GM19372 (cell line): ENCODE measurements at regions not wholly inside any gene's neighbourhood (a gene's known extent, or its start where the extent isn't known, plus 50 kb on each side); places are given as distances from the start of the nearest gene placed in this dataset.
"Not testable (repeated sequence)": the region's sequence is repeated elsewhere in the genome, so short reads cannot be mapped to it uniquely, and the experiment has no call there.

Experiments
- ATAC-seq: cut with Tn5 transposase; IDR thresholded peaks from one replicate; pipeline ENCODE4 v1.9.1; 2021; ENCODE audit warnings: mild to moderate bottlenecking, low read depth, moderate library complexity; ENCODE audit not compliant: unreplicated experiment

DNA sequence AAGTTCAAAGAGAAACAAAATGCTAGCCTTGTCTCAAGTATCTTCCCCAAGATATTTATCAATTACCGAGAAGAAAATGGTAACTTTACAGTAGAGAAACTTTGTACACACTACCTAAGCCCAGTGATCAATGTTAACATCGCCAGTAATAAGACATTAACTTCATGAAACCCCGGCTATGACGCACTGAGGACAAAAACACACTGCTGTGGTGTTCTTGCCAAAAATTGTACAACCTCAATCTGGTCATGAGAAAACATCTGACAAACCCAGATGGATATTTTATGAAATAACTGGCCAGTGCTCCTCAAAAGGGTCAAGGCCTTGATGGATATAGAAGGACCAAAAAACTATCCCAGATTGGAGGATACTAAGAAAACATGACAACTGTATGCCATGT is 85.5 kb upstream of the DTNBP1 start:
- ATAC-seq = no peak

DNA sequence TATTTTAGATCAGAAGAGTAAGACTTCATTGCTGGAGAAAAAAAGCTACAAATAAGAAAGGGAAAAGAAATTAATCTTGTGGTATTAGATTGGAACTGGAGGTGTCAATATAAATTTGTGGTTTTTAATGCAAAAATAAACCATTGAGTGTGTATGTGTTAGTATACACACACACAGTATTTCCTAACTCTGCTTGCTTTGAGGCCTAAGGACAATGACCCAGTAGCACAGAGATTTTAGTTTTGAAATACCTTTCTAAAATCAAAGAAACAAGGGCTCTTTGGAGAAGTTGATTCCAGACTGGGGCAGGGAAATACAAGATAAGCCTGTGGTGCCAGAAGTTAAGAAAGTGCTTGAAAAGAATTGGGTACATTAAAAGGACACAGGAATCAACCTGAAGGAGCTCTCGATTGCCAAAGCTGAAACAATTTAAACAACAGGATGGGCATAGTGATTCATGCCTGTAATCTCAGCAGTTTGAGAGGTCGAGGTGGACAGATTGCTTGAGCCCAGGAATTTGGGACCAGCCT is 84.6 kb upstream of the DTNBP1 start:
- no peak for ATAC-seq

GRCh38 chr6:15745781-15746180 is 83.0 kb upstream of the DTNBP1 start:
- ATAC-seq = no peak

- no peak for ATAC-seq
These were observed 82.1 kb upstream of the DTNBP1 start for GRCh38 chr6:15744818-15745402.

DNA sequence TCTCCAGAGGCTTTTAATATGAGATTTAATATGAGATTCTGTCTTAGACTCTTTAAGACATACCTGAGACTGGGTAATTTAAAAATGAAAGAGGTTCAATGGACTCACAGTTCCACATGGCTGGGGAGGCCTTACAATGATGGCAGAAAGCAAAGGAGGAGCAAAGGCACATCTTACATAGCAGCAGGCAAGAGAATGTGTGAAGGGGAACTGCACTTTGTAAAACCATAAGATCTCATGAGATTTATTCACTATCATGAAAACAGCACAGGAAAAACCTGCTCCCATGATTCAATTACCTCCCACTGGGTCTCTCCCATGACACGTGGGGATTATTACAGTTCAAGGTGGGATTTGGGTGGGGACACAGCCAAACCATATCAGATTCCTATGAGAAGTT is 79.2 kb upstream of the DTNBP1 start:
- ATAC-seq = not testable (repeated sequence)

- no peak for ATAC-seq
These were observed 78.6 kb upstream of the DTNBP1 start for GRCh38 chr6:15741405-15741804.

- ATAC-seq = no peak
These were observed 77.0 kb upstream of the DTNBP1 start for GRCh38 chr6:15739867-15740266.

DNA sequence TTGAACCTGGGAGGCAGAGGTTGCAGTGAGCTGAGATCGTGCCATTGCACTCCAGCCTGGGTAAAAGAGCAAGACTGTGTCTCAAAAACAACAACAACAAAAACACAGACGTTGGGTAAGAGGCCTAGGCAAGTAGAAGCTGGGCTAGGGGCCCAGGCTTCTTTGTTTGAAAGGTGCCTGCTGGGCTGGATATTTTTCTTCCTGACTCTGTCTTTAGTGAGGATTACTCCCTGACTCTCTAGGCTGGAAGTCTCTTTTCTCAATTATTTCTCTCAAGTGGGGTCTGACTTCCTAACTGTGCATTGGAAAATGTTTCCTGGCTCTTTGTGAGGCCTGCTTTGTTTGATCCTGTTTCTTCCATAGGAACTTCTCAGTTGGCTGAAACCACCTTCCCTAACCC is 76.5 kb upstream of the DTNBP1 start:
- no peak for ATAC-seq

GRCh38 chr6:15738195-15738594 is 75.4 kb upstream of the DTNBP1 start:
- not testable (repeated sequence) for ATAC-seq

DNA sequence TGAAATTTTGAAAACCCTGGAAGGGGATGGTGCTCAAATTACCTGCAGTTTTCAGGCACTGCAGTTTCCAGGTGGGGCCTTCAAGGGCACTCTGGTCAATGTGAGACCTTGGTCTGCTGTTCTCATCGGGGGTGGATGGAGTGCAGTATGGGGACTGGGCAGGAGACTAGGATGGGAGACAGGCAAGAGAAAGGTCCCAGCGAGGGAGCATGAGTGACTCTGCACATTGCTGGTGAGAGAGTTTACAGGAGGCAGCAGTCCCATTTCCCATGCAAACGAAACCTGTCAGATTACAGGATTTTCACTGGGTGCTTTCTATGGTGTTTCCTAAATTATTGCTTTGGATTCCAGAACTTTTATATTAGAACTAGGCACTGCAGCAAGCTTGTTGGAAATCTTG is 73.5 kb upstream of the DTNBP1 start:
- no peak for ATAC-seq

DNA sequence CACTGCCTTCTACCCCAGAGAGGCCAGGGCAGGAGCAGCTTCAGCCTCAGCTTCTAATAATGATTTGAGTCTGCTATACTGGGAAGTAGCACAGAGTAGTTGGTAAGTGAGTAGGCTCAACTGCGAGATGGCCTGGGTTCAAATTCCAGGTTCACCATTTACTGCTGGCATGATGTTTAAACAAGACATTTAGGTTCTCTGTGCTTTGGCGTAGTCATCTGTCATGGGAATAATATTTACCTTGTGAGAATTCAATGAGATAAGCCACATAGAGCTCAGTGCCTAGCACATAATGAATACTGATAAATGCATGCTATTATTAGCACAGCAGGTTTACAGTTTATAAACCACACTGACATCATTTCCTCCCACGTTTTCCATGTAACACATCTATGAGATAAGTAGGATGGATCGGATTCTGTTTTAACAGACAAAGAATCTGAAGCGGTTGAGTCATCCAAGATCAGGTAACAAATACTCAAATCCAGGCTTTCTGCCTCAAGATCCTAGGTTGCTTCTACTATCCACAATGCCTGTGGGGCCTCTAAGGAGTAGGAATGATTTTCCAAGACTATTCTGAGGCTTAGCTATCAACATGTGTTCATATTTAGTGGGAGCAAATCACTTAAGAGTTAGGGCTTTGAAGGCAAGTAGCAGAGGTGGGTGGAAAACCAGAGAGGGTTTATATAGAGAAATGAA is 72.9 kb upstream of the DTNBP1 start:
- ATAC-seq = no peak

DNA sequence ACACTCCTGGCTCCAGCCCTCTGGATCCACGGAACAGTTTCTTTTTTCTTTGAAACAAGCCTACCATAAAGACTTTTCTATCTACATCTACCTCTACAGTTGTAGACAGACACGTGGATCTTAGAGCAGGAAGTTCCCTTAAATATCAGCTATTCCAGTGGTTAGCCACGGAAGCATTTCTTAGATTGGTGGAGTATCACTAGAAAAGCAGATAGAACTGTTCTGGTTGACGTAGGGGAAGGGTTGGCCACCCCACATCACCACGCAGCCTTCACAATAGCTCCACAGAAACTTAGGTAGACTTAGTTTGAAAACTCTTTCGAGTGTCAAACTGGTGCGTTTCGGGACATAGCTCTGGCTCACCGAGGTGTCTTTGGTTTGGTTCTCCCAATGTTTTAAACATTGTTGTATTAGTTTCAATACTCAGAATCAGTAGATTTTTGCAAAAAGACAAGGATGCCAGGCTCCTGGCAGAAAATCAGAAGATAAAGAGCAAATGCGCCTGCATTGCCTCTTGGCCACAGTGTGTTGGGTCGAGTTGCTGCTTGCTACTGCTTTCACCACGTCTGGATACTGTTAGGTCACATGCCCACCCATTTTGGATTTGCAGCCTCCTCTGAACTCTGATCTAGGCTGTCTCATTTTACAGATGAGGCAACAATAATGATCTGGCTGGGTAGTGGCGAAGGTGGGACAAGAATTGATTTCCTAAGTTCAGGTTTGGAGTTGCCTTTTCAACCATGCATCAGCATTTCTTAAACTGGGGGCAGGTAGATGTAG is 71.5 kb upstream of the DTNBP1 start:
- ATAC-seq = no peak

GRCh38 chr6:15730922-15731321 is 68.1 kb upstream of the DTNBP1 start:
- no peak for ATAC-seq

GRCh38 chr6:15730442-15730841 is 67.6 kb upstream of the DTNBP1 start:
- ATAC-seq = no peak

DNA sequence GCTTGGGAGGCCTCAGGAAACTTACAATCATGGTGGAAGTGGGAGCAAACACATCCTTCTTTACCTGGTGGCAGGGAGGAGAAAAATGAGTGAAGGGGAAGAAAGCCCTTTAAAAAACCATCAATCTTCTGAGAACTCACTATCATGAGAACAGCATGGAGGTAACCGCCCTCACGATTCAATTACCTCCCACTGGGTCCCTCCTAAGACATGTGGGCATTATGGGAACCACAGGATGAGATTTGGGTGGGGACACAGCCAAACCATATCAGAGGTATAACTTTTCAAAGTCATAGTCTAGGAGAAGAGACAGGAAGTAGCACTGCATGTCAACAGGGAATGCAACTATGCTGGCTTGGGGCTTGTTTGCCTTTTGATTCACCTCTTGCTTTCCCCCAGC is 59.9 kb upstream of the DTNBP1 start:
- ATAC-seq = no peak

DNA sequence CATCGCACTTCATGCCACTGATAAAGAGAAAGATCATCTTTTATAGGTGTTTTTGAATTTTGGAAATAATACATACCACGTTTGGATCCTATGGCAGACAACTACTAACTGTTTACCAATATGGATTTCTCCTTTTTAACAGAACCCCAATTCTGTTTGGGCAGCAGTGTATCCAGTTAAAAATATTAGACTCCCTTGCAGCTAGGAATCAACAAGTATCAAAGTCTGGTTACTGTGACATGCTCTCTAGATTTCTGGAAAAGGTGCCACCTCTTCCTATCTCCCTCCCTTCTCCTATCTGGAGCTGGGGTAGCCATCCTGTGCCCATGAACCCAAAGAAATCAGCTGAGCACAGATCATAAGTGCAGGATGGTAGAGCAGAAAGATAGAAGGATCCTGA is 54.1 kb upstream of the DTNBP1 start:
- no peak for ATAC-seq

- no peak for ATAC-seq
These were observed 53.0 kb upstream of the DTNBP1 start for GRCh38 chr6:15715851-15716250.

GRCh38 chr6:15715060-15715459 is 52.2 kb upstream of the DTNBP1 start:
- ATAC-seq = no peak

DNA sequence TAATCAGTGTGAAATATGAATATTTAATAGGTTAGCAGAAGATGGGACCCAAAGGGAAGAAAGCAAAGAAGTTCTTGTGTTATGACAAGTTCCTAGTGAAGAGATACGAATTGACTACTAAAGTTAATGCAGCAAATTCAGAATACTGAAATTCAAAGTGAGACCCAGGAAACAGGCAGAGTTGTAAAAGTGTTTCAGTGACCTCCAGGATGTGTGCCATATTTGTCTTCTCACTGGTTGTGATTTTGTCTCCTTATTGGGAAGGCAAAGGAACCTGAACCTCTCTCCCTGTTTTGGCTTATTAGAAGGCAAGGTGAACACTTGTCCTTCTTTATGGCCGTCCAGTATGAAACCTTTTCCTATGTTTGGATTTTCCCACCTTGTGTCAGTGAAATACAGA is 51.8 kb upstream of the DTNBP1 start:
- no peak for ATAC-seq

- ATAC-seq = no peak
These were observed 50.5 kb upstream of the DTNBP1 start for GRCh38 chr6:15713325-15713724.

DNA sequence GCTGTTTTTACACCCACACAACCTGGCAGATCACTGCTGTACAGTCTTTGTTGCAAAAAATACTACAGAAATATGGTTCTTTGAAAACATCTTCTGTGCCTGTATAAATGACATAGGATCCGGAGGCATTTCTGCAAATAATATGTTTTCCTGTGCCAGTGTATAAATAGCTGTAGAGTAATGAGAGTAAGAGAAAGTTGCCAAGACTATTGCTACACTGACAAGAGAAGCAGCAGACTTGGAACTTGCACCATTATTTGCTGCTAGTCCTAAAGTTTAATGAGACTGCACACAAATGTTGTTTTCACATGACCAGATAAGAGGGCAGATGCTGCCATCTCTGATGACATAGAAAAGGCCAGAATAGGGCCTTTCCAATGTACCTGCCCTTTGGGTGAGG is 50.0 kb upstream of the DTNBP1 start:
- no peak for ATAC-seq
